ENCODE measurements at regions not wholly inside any gene's neighbourhood (a gene's known extent, or its start where the extent isn't known, plus 50 kb on each side); places are given as distances from the start of the nearest gene placed in this dataset.

GRCh38 chr6:4608361-4609115 is 167.7 kb upstream of the CDYL start:
- Histone ChIP-seq H3K27me3 (ENCODE audit: insufficient read depth, low read length) (no peaks in the 10 kb centered on the region), H3K79me2 (ENCODE audit: insufficient read depth, low read length) (no peaks in the 10 kb centered on the region), H2AFZ (ENCODE audit: low read length) (no peak overlapping the region), H3K9ac (ENCODE audit: low read length) (no peak overlapping the region), H3K27ac (ENCODE audit: low read depth, low read length, poor library complexity, severe bottlenecking) (no peak overlapping the region), H3K4me1 (ENCODE audit: insufficient read depth, low read length, severe bottlenecking) (no peaks in the 10 kb centered on the region), H3K36me3 (ENCODE audit: insufficient read depth, low read length) (no peaks in the 10 kb centered on the region), H3K9me3 (ENCODE audit: low read length) (no peaks in the 10 kb centered on the region), H3K9me2 (ENCODE audit: low read depth, low read length) (no peaks in the 10 kb centered on the region), H3F3A (ENCODE audit: insufficient read depth, low read length) (no peaks in the 10 kb centered on the region), H4K20me1 (ENCODE audit: insufficient read depth, low read length) (no peaks in the 10 kb centered on the region), H3K4me2 (ENCODE audit: low read length) (no peak overlapping the region), H3K4me3 (ENCODE audit: low read depth, low read length, poor library complexity, severe bottlenecking) (no peak overlapping the region)
- TF ChIP-seq EZH2 (IDR thresholded peaks at IDR 0.05; ENCODE audit: borderline replicate concordance, low read length), result no peak
- no peak for TF ChIP-seq CTCF (IDR thresholded peaks at IDR 0.05; ENCODE audit: low read length)

GRCh38 chr6:4607793-4608192 is 168.4 kb upstream of the CDYL start:
- H3K4me1 ChIP-seq (ENCODE audit: insufficient read depth, low read length, severe bottlenecking), result no peaks in the 10 kb centered on the region
- no peaks in the 10 kb centered on the region for H3K79me2 ChIP-seq (ENCODE audit: insufficient read depth, low read length)
- no peaks in the 10 kb centered on the region for H3F3A ChIP-seq (ENCODE audit: insufficient read depth, low read length)
- no peaks in the 10 kb centered on the region for H3K9me2 ChIP-seq (ENCODE audit: low read depth, low read length)
- no peak overlapping the region for H2AFZ ChIP-seq (ENCODE audit: low read length)
- no peak overlapping the region for H3K4me3 ChIP-seq (ENCODE audit: low read depth, low read length, poor library complexity, severe bottlenecking)
- no peaks in the 10 kb centered on the region for H3K9me3 ChIP-seq (ENCODE audit: low read length)
- no peaks in the 10 kb centered on the region for H3K27me3 ChIP-seq (ENCODE audit: insufficient read depth, low read length)
- H4K20me1 ChIP-seq (ENCODE audit: insufficient read depth, low read length), result no peaks in the 10 kb centered on the region
- no peaks in the 10 kb centered on the region for H3K36me3 ChIP-seq (ENCODE audit: insufficient read depth, low read length)
- no peak overlapping the region for H3K27ac ChIP-seq (ENCODE audit: low read depth, low read length, poor library complexity, severe bottlenecking)
- TF ChIP-seq CTCF (IDR thresholded peaks at IDR 0.05; ENCODE audit: low read length) (no peak), EZH2 (IDR thresholded peaks at IDR 0.05; ENCODE audit: borderline replicate concordance, low read length) (no peak)
- no peak overlapping the region for H3K4me2 ChIP-seq (ENCODE audit: low read length)
- H3K9ac ChIP-seq (ENCODE audit: low read length), result no peak overlapping the region

- no peak overlapping the region for H3K27ac ChIP-seq (ENCODE audit: low read depth, low read length, poor library complexity, severe bottlenecking)
- no peaks in the 10 kb centered on the region for H3K27me3 ChIP-seq (ENCODE audit: insufficient read depth, low read length)
- no peaks in the 10 kb centered on the region for H4K20me1 ChIP-seq (ENCODE audit: insufficient read depth, low read length)
- H3K9me3 ChIP-seq (ENCODE audit: low read length), result no peaks in the 10 kb centered on the region
- no peak overlapping the region for H3K4me2 ChIP-seq (ENCODE audit: low read length)
- no peaks in the 10 kb centered on the region for H3K4me1 ChIP-seq (ENCODE audit: insufficient read depth, low read length, severe bottlenecking)
- H3K36me3 ChIP-seq (ENCODE audit: insufficient read depth, low read length), result no peaks in the 10 kb centered on the region
- no peaks in the 10 kb centered on the region for H3K9me2 ChIP-seq (ENCODE audit: low read depth, low read length)
- H3F3A ChIP-seq (ENCODE audit: insufficient read depth, low read length), result no peaks in the 10 kb centered on the region
- no peak overlapping the region for H3K9ac ChIP-seq (ENCODE audit: low read length)
- H2AFZ ChIP-seq (ENCODE audit: low read length), result no peak overlapping the region
- no peak for TF ChIP-seq CTCF (IDR thresholded peaks at IDR 0.05; ENCODE audit: low read length)
- TF ChIP-seq EZH2 (IDR thresholded peaks at IDR 0.05; ENCODE audit: borderline replicate concordance, low read length), result no peak
- no peaks in the 10 kb centered on the region for H3K79me2 ChIP-seq (ENCODE audit: insufficient read depth, low read length)
- no peak overlapping the region for H3K4me3 ChIP-seq (ENCODE audit: low read depth, low read length, poor library complexity, severe bottlenecking)
Measured at GRCh38 chr6:4606821-4607704, 169.1 kb upstream of the CDYL start.

All from OCI-LY1 (cell line).